Stromal cell of bone marrow (primary cell): ENCODE measurements at regions not wholly inside any gene's neighbourhood (a gene's known extent, or its start where the extent isn't known, plus 50 kb on each side); places are given as distances from the start of the nearest gene placed in this dataset.

Experiments
- DNase-seq: peaks from one replicate; pipeline ENCODE4 v3.0.0-alpha.2; 2012; ENCODE audit warnings: low read depth

DNA sequence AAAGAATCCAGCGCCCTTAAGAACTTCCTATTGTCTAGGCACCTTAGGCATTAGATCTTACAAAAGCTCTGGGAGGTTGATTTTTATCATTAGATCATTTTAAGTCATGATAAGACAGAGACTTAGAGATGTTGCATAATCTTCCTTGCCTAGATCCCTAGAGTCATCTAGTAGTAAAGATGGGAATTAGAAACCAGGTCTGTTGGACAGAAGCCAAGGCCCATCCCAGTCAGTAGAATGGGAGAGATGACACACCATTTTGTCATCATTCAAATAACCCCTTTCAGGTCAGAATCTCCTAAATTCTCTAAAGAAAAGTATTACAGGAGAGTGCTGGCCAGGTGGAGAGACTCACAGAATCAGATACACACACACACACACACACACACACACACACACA lies 579.1 kb downstream of the BMP2 start:
- DNase-seq = no peak

DNA sequence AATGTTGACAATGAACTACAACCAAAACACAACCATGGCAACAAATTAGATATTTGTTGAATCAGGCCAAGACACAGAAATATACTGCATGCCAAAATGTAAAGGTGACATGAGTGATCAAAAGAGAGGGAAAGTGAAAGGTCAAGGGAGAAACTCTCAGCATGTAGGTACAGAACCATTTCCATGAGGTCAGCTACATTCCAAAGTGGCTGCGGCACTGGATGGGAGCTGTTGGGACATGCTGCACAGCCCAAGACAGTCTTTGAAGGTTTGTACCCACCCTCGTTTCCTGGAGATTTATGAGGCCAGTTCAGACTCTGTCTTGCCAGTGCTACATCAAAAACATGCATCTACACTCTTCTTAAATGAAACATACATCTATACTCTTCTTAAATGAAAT lies 579.9 kb downstream of the BMP2 start:
- no peak for DNase-seq

DNA sequence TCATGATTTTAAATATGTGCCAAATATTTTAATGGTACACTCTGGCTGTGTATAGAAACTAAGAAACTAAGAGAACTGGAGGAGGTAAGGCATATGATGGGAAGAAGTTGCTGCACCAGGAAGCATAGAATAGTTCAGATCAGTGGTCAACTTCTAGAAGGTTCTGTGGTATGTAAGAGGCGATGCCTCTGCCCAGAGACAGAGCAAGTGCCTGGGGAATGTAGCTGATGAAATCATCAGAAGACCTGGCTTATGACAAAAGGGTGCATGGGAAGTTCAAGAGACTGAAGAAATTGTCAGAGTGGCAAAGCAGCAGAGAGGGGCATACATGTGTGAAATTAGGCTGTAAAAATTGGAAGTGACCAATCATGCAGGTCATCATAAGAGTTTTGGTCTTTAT lies 580.8 kb downstream of the BMP2 start:
- no peak for DNase-seq

DNA sequence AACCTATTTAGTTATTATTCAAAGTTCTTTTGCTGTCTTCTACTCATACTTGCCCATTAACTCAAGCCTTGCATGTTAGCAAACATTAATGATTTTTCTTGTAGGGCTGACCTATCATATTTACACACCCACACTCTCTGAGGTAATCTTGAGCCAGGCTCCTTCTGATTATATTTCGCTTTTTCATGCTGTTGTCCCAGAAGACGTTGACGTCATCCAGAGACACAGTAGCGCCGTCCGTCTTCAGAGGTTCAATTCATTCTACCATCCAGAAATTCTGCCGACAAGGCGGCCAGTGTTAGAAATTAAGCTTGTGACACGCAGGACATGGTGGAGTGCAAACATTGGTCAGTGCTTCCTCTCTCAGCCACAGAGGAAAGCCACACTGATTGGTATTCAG lies 584.7 kb downstream of the BMP2 start:
- DNase-seq = no peak

DNA sequence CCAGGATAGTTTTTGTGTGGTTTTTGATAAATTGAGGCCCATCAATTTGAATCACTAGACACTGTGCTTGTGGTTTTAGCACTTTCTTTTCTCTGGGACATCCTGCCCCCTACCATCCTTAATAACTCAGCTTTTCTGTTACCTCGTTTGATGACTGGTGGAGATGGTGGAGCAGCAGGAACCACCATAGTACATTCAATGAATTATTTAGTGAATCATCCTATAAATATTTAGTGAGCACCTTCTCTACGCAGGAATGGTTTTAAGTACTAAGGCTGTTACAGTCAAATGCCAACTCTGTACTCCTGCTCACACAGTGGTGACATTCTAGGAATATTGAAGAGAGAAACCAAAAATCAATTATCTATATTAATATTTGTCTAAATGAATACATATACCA lies 585.2 kb downstream of the HAO1 start:
- DNase-seq = no peak

DNA sequence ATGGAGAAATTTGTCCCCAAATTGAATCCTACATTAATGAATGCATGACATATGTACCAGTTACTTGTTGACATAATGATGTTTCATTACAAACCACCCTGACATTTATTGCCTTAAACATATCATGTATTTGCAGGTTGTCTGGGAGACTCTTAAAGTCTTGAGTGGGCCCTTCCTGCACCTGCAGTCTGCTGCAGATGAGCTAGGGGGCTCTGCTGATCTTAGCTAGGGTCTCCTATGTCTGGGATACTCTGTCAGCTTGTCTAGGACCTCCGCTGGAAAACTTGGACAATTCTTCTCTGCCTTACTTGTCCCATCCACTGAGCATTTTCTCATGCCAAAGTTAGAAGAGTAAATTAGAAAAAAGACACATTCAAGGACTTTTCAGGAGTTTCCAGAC lies 581.6 kb downstream of the HAO1 start:
- DNase-seq = no peak

DNA sequence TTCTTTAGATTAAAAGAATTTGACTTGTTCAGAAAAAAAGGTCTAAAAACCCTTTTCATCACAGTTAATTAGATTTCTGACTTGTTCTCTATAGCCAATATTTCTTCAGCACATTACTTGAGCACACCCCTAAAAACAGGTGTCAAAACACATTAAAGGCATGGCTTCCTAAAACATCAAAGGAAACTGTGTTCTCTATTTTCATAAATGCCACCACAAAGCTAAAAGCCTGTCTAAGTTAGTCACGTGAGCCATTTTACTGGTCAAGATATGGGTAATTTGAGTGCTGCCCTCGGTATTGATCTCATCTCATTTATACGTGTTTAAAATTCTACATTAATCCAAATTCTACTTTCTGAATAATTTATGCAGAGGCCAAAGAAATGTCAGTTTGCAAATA lies 580.5 kb downstream of the HAO1 start:
- DNase-seq = no peak

DNA sequence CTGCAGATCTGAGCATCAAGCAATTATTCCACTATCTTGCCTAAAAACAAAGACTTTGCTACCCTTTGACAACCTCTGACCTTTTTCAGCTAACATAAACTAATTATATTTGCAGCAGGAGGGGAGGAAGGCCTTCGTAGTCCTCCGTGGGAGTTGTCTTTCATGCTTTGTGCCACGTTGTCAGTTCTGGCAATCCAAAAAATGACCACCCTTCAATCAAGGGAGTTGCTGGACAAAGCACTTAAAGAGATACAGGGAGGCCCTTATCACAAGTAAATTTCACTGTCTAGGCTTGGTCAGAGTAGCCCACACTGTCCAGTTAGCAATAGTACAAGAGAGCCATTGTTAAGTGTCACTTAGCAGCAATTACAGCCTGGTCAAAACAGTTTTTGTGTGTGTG lies 578.9 kb downstream of the HAO1 start:
- no peak for DNase-seq

DNA sequence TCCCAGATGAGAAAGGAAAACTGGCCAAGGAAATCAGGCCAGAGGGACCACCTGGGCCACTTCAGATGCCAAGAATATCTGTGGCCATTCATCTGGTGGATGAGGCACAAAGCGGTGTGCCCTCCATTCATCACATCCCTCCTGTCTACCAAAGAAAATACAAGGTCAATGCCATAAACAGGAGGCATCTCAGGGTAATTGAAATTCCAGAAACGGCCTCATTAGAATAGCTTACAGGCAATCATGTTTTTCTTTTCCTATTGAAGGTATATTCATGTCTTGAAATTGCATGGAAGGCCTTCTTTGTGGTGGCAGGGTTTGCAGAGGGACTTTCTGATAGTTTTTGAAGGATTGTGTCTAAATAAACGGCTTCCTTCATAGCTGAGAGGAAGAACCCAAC lies 578.3 kb downstream of the HAO1 start:
- no peak for DNase-seq

DNA sequence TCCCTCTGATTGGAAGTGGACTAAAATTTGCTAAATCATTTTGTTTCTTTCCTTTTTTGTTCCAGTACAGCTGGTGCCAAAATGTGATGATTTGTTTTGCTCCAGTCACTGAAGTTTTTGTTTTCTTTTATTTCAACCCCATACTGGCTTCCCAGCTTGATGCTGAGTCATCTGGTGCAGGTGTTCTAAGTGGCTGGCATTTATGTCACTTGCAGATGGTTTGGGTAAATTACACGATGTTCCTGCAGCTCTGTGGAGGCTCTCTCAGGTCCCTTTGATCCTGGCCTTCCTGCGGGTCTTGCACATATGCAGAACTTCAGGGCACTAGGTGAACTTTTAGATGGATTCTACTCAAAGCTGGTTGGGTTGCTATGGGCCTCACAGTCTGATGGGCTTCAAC lies 577.7 kb downstream of the HAO1 start:
- no peak for DNase-seq

DNA sequence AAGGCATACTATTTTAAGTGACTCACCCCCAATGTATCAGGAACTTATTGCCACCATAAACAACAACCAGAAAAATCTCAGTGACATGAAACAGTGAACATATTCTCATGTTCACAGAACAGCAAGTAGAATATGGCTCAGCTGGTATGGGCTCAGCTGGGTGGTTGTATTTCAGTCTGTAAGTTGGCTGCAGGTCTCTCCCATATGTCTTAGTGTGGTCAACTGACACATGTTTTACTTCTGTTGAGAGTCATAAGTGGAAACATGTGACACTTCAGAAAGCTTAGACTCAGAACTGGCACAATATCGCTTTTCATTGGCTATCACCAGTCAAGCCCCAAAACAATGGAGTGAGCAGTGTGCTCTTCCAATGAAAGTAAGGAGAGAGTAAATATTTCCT lies 574.1 kb downstream of the HAO1 start:
- DNase-seq = no peak

DNA sequence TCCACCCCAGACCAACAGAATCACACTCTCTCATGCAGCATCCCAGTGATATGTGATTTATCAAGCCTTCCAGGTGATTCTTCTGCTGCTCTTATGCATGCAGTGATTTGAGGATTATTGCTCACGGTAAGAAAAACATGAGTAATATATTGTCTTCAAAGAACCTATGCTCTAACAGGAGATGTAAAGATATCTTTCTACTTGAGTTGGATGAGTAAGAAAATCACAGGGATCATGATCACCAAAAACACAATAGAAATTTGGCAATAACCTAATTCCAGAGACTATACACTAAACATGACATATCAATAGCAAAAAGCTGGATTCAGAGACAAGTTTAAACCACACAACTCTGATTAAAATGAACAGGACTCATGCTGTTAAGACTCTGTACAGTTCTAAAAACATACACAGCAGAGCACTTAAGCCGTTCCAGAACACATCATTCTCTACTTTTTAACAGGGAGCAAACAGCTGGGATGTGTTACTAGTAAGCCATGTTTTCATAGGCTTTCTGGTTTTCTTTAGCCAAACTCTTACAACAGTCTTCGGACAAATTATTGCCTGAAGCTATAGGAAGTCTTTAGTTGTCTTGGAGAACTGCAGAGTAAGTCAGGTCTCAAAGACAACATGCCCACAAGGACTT lies 568.6 kb downstream of the HAO1 start:
- no peak for DNase-seq

DNA sequence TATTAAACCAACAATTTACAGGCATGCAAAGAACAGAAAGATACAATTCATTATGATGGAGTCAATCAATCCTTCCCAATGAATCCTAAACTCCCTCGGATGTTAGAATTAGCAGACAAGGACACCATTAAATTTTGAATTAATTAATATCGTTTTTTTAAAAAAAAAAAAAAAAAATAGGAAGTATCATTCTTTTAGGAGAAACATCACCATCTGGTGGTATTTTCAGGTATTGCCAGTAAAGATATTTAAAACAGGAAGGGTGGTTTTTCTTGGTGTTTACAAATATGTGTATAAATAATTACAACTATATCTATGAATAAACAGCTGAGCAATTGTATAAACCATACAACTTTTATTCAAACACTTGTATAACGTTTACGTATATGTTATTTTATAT lies 564.4 kb downstream of the HAO1 start:
- DNase-seq = no peak

DNA sequence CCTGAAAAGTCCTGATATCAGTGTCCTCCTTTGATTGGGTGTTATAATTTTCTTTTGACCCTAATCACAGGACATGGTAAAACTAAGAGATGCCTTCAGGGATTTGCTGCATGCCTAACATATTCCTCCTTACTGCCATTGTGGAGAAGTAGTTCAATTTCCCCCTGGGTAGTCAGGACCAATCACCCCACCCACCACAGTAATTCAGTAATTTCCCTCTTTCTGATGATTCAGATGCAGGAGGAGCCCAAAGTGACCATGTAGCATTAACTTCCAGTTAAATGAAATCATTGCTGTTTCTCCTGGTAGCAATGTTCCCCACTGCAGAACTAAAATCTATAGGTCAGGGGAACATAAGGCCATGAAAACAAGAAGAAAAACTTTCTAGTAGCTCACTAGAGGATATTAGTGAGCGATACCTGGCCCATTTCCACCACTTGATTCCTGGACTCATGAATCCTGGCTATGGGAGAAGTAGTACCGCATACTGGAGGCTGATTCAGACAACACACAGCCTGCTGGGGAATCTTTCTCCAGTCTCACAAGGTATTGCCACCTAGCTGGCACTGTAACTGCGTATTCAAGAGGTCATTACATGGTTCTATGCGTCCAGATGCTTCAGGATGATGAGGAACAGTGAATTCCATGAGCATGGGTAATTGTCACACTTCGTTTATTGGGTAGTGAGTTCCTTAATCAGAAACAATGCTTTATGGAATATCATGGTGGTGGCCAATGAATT lies 561.2 kb downstream of the HAO1 start:
- DNase-seq = no peak

DNA sequence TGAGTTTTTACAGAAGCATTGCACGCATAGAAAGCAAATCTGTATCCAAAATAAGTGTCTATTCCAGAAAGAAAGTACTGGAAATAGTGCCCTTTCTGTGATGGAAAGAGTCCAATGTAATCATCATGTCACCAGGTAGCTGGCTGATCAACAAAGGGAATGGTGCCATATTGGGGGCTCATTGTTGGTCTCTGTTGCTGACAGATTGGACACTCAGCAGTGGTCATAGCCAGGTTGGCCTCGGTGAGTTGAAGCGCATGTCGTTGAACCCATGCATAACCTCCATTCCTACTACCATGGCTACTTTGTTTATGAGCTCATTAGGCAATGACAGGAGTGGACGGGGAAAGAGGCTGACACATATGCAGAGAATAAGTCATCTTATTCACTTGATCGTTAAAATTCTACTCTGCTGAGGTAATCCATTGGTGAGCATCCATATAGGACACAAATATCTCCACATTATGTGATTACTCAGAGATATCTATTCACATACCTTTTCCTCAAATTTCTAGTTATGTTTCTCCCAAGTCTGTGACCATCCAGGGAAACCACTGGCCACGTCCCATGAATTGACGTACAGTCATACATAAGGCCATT lies 560.5 kb downstream of the HAO1 start:
- no peak for DNase-seq

DNA sequence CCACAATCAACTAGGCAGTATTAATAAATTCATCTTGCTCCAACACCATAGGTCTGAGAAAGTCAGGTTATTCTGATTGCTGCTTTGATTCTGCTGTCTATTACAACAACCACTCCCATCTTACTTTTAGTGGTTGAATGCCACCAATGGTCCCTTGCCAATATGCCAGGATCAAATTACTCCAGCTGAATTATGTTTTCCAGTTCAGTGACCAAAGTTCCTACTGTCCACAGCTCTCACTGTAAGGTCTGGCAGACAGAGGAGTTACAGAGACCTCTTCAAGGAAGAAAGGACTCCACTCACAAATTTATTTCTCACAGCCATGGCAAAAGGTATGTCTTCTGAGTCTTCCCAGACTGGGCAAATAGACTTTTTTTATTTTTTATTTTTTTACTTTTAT lies 557.0 kb downstream of the HAO1 start:
- no peak for DNase-seq

DNA sequence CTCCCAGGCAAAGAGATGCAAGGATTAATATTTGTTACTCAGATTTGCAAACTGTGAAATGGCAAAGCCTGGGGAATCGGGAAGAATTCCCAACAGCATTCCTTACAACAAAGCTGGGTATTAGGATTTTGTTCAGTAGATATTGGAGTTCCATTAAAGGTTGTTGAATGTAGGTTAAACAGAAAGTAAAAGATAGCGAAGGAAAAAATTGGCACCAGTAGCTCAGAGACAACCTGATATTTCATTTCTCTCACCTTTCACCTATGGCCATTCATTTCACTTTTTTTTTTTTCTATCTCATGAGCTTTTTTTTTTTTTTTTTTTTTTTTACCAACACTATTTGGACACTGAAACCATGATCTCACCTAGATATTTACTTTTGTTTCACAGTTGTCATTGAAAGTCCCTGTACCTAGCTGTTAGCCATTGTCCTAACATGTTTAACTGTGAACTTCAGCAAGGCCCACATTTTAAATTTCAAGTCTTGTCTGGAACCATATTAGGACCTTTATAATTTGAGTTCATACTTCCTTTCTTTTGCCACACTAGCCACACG lies 552.5 kb downstream of the HAO1 start:
- DNase-seq = no peak

DNA sequence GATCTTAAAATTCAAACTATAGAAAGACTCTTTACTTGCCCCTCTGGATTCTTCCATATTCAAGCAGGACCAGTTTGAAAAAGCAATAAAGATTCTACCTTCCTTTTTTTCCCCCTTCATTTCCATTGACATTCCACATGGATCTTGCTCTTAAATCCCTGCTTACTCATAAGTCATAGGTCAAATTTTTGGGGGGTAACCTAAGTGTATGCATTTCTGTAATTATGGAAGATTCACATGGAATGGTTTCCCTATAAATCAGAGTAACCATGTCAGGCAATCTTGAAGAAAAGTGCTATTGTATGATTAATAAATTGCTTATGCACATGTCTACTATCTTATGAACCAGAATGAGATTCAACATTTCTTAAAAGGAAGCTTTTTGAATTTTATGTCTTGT lies 551.0 kb downstream of the HAO1 start:
- DNase-seq = no peak

DNA sequence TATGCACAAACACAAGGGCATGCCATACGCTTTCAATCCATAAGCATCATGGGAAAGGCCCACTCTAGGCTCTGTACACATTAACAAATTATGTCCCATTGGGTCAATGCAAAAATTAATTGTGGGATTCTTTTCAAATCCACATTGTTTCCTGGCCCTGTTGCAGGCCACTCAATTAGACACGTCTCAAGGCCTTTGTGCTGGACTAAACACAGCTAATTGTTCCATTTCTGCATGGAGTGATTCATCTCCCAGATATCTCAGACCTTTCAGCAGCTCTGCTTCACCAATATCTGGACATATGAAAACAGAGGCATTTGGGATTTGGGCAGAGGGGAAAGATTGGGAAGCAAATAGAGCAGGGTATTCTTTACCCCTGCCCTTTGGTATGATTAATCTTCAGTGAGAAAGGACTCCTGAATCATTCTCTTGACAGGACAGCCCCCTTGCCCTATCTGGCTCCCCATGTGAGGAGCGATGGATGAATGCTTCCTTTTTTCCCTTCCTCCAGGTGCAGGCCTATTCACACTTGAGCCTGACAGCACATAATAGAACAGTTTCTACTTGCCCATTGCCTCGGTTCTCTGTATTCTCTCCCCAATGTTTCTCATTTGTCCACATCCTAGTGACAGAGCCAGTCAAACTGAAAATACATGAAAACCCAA lies 547.6 kb downstream of the HAO1 start:
- no peak for DNase-seq

DNA sequence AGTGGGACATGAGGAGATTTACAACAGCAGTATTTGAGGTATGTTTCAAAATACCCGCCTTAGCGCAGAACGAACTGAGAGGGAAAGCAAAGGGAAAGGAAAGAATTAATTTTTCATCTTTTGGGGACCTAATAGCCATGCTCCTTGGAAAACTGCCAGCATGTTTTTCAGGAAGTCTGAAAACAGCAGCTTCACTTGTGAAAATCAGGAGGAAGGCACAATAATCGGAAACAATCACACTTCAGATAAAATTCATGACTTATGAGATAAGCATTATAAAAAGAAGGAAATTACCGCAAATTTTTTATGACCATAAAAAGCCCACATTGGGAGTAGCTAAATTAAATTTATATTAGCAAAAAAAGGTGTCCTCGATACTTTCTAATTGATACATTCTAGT lies 541.1 kb downstream of the HAO1 start:
- no peak for DNase-seq

DNA sequence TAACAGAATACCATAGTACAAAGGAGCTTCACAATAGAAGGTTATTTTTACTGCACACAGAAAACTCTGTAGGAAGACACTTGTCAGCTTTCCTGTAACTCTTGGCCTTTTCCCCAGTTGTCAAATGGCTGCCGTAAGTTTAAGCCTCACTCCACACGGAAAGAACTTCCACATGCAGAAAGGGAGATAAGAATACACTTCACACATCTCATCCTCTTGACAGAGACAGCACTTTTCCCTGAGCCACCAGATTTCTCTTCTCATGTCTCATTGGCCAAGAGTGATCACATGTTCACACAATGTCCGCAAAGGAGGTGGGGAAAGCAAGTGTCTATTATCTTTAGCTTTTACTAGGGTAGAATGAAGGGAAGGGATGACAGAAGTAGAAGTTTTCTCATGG lies 540.7 kb downstream of the HAO1 start:
- no peak for DNase-seq

DNA sequence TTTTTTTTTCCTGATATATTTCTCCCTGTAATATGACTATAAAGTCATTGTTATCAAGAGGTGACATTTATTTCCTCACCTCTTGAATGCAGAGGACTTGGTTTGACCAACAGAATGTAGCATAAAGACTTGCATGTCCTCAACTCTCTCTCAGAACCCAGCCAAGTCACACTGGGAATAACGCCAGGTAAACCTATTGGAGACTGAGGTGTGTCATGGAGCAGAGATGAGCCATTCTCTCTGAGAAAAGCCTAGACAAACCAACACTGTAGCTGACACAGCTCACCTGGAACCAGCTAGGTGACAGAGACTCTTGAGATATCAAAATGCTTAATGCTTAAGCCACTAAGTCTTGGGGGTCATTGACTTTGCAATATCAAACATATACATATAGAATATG lies 533.6 kb downstream of the HAO1 start:
- DNase-seq = no peak

DNA sequence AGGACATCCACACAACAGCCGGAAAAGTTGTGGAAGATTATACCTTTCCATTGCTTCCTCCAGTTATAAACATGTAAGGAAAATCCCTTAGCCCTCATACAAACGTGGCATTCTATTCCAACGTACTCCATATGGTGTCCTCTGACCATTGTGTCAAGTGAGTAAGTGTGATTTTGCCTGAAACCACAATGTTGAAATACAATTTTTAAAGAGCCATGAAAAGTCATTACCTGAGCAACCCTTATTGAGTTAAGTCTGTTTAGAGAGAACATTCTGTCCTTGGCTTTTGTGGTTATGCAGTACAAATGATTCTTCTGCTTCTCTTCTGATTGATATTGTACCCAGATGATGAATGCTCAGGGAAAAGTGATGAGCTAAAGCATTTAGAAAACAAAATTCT lies 530.1 kb downstream of the HAO1 start:
- DNase-seq = no peak
